DOHH2 (cell line): ENCODE measurements at regions not wholly inside any gene's neighbourhood (a gene's known extent, or its start where the extent isn't known, plus 50 kb on each side); places are given as distances from the start of the nearest gene placed in this dataset.

Experiments
- CTCF ChIP-seq: fragments of 200-600 bp; sonication (generic); IDR thresholded peaks from one replicate; pipeline ENCODE4 v1.5.1; 2014; ENCODE audit warnings: antibody characterized with exemption, mild to moderate bottlenecking, low read depth, low read length; ENCODE audit not compliant: poor library complexity, severe bottlenecking
- EZH2phosphoT487 ChIP-seq: fragments of 200-600 bp; sonication (generic); IDR thresholded peaks from 2 replicates; pipeline ENCODE4 v1.6.1; 2017; ENCODE audit warnings: borderline replicate concordance, mild to moderate bottlenecking, antibody characterized with exemption, low read length, moderate library complexity, mixed read lengths

DNA sequence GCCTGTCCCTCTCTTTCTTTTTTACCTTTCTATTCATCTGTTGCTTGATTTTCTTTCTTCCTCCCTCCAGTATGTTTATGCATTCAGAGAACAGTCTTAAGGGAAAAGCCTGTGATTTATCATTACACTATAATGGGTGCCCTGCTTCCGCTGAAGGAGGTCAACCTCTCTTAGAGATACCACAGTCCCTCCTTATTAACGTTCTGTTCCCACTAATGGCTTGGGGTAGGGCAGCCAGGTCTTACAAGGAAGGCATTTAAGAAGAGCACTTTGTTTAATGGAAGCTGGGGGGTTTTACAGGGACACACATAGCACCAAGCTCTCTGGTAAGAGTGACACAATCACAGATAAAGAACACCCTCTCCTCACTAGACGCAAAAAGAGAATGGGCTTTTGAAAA lies 523.5 kb downstream of the NUF2 start:
- TF ChIP-seq CTCF, result no peak
- TF ChIP-seq EZH2phosphoT487, result no peak
